Kasumi-1 (cell line): ENCODE measurements at regions not wholly inside any gene's neighbourhood (a gene's known extent, or its start where the extent isn't known, plus 50 kb on each side); places are given as distances from the start of the nearest gene placed in this dataset.

Experiments
- DNase-seq, 2 experiments: peaks; one replicate each; lab custom pipeline; 2025; lab: John Stamatoyannopoulos, UW

DNA sequence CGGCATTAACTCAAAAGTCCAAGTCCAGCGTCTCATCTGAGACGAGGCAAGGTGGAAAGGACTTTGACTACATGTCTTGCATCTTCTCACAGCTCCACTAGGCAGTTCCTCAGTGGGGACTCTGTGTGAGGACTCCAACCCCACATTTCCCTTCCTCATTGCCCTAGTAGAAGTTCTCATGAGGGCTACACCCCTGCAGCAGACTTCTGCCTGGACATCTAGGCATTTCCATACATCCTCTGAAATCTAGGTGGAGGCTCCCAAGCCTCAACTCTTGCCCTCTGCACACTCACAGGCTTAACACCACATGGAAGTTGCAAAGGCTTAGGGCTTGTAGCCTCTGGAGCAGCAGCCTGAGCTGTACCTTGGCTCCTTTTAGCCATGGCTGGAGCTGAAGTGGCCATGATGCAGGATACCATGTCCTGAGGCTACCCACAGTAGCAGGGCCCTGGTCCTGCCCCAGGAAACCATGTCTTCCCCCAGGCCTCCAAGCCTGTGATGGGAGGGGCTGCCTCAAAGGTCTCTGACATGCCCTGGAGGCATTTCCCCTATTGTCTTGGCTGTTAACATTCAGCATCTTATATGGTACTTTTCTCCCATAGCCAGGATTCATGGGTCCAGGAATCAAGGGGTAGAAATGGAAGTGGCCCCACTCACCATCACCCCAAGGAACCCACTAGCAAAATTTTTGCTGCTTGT, 194.6 kb upstream of the KCNG1 start:
- no peak for DNase-seq

DNA sequence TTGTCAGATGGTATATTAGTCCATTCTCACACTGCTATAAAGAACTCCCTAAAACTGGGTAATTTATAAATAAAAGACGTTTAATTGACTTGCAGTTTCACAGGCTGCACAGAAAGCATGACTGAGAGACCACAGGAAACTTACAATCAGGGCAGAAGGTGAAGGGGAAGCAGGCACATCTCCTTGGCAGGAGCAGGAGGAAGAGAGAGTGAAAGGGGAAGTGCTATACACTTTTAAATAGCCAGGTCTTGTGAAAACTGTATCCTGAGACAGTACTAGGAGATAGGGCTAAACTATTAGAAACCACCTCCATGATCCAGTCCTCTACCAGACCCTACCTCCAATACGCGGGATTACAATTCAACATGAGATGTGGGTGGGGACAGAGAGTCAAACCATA, 193.9 kb upstream of the KCNG1 start:
- DNase-seq: no peak

DNA sequence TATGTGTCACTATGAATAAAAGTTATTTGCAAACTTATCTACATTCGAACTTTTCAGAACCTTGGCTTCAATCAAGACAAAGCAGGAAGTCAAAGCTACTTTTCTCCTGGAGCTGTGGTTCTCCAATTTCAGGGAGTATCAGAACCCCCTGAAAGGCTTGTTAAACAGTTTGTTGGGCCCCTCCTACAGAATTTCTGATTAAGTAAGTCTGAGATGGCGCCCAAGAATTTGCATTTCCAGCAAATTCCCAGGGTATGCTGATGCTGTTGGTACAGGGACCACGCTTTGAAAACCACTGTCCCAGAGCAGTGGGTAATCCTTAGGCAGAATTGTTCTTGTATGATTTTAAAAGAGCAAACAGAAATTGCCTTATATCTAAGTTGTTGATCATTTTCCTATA, 189.9 kb upstream of the KCNG1 start:
- DNase-seq: no peak

DNA sequence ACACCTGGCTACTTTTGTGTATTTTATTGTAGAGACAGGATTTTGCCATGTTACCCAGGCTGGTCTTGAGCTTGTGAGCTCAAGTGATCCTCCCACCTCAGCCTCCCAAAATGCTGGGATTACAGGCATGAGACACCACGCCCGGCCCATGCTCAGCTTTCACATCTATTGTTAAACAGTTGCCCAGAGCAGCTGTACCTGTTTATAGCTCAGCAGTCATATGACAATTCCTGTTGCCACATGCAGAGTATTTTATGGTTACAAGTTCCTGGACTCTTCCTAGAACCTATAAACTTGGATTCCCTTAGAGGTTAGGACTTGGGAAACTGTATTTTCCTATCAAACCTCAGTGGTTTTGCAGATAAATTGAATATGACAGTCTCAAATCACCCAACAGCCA, 188.3 kb upstream of the KCNG1 start:
- no peak for DNase-seq

DNA sequence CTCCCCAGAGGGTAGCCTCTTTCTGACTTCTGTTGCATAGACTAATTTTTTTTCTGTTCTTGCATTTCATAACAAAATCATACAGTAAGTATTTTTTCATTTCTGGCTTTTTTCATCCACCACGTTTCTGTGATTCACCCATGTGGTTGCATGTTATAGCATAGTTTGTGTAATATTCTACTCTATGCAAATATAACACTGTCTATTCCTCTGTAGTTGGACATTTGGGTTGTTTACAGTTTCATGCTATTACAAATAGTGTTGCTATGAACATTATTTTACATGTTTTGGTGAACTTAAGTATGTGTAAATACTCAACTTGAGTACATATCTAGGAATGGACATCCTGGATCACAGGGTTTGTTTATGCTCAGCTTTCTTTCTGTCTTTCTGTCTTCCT, 187.2 kb upstream of the KCNG1 start:
- DNase-seq: no peak

DNA sequence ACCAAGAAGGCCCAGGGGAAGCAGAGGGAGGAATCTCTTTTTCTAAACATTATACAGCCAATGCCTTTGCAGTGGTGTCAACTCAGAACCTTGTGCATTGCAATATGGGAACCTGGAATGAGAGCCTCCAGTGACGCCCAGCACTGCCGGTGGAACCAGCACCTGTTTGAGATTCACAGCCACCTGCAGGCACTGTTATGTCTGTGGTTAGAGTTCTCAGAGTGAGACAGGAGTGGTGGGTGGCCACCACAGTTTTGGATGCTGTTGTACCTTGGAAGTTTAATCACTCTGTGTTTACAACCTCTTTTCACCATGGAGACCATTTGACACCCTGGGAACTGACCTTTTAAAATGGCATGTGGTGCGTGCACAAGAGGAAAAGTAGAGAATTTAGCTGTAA, 185.3 kb upstream of the KCNG1 start:
- no peak for DNase-seq

DNA sequence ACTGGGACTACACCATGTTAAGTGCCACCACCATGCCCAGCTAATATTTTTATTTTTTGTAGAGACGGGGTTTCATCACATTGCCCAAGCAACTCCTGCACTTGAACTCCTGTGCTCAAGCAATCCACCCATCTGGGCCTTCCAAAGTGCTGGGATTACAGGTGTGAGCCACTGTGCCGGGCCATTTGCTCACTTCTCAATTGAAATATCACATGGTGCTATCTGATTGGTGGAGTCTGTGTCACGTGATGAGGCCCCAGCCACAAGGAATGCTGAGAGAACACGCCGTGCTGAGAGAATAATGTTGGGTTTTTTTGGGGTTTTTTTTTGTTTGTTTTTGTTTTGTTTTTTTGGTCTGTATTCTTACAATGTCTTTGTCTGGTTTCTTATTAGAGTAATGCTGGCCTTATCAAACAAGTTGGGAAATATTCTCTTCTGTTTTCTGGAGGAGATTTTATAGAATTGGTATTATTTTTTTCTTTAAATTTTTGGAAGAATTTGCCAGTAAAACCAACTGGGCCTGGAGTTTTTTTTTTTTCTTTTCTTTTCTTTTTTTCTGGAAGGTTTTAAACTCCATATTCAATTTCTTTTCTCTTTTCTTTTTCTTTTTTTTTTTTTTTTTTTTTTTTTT, 183.2 kb upstream of the KCNG1 start:
- DNase-seq: no peak

DNA sequence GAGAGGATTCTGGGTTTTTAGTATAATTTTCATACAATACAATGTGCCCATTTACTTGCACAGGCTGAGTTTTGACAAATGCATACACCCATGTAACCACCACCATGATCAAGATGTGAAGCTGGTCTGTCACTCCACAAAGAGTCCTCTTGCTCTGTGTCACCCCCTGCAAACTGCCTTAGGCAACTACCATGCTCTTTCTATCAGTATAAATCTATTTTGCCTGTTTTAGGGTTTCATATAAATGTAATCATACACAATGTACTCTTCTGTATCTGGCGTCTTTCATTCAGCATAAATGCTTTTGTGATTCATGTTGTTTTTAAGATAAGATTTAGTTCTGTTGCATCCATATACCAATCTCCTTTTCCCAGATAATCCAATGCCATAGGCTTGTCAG, 181.9 kb upstream of the KCNG1 start:
- no peak for DNase-seq

DNA sequence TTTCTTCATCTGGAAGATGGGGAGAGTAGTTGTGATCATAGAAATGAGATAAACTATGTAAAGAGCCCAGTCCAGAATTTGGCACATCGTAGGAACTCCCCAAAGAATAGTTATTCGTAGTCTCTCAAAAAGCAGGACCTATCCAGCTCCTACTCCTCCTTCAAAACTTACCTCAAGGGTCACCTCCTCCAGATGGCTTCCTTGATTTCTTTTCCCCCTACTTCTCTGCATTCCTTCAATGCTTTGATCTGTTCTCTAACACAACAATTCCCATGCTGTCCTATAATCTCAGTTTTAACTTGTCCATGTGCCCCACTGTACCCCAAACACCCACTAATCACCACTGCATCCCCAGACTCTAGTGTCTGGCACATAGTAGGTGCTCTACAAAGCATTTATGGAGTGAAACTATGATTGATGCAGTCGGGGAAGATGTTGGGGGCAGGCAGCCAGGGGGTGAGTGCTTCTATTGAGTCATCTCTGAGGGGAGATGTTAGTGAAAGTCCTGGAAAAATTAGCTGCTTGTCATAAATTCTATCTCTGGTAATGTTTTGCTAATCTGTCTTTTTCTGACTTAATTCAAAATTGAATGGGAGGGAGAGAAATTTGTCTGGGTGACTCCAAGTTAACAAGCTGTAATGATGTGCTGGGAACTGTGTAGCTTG, 181.3 kb upstream of the KCNG1 start:
- no peak for DNase-seq

DNA sequence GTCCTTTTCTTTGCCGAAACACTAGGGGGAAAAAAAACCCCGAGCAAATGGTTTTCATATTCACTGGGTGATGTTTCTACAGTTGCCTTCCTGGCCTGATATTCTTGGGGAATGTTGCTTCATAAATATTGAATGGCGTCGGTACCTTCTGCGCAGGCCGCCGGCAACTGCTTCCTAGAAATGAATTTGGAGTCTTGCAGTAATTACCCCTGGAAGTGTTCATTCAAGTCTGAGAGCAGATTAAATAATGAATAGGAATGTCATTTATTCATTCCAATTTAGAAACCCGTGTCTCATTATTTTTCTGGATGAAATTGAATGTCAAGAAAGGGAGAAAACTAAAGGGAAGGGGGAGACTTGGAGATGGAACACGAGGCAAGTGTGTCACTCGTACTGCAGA, 179.4 kb upstream of the KCNG1 start:
- no peak for DNase-seq

DNA sequence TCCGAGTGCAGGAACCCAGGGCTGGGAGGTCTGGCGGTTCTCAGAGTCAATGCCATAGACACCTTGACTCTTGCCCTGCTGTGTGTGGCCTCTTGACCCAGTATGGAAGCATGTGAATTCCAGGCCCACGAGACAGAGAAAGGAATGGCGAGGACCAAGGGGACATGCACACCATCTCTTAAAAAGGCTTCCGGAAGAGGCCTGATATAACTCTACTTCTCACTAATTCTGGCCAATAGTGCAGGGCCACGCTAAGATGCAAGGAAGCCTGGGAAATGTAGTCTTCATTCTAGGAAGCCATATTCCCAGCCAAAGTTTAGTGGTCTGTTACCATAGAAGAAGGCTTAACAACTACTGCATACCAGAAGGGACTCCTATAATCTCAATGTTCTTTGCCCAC, 177.0 kb upstream of the KCNG1 start:
- no peak for DNase-seq

DNA sequence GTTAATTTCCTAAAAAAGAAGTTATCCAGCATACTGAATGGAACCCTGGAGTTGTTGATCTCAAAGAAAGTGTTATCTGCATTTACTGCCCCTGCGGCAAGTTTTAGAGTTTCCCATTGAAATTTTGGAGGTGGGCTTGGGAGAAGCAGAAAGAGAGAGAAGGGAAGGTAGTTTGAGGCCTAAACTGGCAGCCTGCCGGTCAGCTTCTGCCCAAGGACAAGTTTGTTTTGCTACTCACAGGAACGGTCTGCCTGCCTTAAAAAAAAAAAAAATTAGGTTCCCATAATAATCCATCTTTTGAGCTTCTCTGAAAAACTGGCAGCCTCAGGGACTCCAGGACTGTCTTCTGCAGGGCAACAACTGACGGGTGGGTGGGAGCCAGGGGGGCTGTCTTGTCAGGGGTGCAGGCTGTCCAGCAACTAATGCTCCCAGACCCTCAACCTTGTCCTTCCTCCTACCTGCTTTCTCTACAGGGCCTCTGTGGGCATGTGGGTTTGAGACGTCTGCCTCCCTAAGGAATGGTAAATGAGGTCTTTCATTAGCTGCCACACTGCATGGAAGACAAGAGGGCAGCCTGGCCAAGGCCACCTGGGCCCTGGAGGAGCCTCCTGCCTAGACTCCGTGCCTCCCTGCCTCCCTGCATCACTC, 176.1 kb upstream of the KCNG1 start:
- no peak for DNase-seq

DNA sequence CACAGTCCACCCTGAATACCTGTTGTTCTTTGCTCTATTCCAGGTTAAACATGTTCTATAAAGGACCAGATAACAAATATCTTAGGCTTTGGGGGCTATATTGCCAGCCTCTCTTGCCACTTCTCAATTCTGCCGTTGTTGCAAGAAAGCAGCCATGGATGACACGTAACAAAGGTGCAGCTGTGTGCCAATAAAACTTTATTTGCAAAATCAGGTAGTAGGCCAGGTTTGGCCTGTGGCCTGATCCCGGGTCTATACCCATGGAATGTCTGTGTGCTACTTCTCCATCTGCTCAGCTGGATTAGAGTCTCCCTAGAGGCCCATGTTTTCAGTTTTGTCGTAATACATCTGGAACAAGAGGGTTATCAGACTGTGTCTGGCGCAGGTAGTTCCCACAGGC, 175.3 kb upstream of the KCNG1 start:
- no peak for DNase-seq

DNA sequence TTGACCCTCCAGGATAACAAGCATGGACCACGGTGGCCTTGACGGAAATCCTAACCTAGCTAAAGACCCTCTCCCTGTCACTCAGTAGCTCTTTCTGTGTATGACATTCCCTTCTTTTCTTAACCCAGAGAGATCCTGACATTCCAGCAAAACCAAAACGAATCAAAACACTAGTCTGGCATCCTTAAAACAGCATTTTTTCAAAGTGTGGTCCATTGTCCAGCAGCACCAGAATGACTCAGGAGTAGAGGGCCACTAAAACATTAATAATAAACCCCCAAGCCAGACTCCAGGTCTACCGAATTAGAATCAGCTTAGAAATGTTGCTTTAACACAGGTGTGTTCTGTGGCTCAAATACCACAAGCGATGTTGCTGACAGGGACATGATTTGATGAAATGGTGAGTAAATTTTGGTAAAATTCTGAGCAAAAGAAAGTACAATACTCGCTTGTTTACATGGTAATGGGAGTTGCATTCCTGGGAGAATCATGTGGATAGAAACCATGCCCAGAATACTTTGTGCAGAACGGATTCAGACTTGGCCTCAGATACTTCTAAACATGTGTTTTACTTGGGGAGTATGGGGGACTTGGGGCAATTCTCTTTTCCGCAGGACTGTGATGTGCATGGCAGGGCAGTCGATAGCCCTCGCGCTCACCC, 174.2 kb upstream of the KCNG1 start:
- no peak for DNase-seq

DNA sequence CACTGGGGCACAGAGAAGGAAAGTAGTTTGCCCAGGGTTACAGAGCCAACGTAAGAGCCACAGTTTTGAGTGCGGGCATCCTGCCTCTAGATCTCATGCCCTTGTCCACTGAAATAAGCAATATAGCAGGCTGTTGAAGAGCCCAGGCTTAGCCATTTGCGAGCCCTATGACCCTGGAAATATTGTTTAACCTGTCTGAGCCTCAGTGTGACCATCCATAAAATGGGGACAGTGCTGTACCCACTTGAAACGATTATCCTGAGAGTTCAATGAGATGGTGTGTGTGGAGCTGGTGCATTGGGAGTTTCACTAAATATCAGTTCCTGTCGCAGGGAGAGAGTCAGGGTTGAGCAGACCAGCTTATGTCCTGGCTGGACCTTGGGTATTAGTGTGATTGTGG, 173.1 kb upstream of the KCNG1 start:
- DNase-seq: no peak

DNA sequence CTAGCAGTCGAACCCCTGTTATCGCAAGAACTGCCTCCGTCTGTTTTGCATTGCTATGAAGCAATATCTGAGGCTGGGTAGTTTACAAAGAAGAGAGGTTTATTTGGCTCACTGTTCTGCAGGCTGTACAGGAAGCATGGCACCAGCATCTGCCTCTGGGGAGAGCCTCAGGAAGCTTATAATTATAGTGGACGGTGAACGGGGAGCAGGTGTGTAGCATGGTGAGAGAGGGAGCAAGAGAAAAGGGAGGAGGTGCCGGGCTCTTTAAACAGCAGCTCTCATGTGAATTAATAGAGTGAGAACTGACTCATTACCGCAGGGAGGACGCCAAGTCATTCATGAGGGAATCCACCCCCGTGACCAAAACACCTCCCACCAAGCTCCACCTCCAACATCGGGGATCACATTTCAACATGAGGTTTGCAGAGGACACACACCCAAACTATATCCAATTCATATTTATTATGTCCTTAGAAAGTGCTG, 172.6 kb upstream of the KCNG1 start:
- no peak for DNase-seq

DNA sequence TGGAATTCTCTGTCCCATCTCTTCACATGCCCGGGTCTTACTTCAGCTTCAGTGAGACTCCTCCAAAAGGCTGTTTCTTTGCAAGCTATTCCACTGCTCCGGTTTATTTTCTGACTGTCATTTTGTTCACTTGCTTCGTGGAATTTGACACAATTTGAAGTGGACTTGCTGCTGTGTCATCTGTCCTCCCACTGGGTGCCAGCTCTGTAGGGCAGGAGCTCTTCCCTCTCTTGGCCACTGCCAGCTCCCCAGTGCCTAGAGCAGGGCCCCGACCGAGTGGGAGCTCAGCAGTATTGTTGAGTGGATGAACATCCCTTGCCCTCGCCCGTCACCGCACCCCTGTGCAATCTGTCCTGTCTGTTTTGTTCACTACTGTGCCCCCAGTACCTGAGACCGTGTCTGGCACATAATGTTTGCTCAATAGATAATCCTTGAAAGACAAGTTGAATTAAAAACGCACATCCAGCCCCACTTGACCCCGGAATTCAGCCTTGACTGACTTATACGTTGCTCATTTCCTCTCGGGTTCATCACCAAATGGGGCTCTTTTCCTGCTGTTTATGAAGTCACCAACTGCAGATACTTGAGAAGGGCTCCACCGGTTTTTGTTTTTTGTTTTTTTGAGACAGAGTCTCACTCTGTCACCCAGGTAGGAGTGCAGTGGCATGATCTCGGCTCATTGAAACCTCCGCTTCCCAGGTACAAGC, 170.3 kb upstream of the KCNG1 start:
- no peak for DNase-seq

DNA sequence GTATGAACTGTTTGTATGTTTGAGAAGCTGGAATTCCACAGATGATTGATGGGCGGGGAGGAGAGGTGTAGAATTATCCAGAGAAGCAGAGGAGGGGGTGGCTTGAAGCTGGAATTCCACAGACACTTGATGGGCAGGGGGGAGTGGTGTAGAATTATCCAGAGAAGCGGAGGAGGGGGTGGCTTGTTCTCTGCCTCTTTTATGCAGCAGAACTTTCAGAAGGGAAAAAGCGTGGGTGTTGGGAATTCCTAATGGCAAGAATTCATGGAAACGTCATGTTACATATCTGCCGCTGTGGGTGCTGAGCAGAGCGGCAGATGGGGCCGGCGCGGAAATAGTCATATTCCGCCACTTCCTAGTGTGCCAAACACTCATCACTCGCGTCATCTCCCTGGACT, 167.9 kb upstream of the KCNG1 start:
- no peak for DNase-seq

DNA sequence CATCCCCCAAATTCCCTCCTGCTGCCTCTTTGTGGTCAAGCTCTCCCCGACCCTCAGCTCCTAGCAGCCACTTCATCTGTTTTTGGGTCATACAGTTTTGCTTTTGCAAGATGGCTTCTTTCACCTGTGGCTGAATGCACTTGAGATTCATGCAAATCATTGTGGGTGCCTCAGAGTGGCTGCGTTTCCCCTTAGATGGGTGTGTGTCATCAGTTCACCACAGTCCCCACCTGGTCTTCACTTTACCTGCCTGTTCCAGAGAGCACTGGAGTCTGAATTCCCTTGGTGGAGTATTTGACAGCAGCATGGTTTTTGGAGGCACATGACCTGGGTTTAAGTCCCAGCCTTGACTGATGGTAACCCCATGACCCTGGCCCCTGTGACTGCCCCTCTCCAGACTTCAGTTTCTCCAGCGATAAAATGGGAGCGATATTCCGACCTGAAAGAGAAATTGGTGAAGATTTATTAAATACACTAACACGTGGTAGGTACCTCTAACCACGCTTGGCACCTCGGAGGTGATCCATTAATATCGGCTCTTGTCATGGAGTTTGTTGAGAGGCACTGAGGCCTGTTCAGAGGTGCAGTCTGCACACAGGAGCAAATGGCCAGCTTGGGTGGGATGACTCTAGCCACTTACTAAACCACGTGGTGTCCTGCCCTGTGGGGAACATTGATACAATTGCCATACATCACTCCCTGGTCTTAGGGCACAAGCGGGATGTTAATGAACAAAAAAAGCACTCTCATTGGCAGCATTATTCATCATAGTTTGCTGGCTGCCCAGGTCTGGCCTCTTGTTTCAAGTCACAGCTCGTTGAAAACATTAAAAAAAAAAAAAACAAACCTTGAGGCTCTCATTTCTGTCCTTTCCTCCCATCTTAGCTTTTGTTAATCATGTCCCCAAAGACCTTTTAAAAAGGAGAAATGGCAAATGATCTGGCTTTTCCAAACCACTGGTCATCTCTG, 167.2 kb upstream of the KCNG1 start:
- DNase-seq: no peak

DNA sequence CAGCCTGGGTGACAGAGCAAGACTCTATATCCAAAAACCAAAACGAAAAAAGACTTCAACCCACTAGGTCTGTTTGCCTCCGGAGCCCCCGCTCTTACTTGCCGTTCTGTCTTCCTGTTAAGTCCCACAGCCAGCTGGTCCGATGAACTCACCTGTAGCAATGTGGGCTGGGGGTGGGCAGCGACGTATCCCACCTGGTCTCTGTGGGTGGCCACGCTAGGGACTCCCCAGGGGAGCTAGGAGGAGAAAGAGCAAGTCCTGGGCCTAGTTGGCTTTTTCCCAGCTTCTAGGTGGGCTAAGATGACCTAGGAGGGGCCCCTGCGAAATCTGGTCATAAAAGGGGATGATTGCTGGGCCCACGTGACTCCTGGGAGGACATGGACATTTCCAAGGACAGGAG, 166.0 kb upstream of the KCNG1 start:
- no peak for DNase-seq

DNA sequence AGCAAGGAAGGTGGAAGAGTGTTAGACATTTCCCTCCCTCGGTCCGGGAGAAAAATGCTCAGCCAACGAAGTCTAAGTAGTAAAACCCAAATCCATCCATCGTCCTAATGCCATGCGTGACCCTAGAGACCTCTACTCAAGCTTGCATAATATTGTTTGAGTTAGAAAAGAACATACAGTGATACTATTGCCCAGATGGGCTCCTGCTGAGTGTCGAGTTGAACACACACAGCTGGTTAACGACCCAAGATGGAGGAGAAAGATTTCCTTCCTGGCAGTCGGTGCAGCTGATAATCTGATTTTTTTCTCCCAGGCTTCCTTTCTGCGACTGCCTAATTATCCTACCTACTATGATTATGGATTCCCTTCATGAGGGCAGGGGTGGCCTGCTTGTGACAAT, 164.4 kb upstream of the KCNG1 start:
- DNase-seq: no peak
